ENCODE measurements at regions not wholly inside any gene's neighbourhood (a gene's known extent, or its start where the extent isn't known, plus 50 kb on each side); places are given as distances from the start of the nearest gene placed in this dataset.
A peak's percentile ranks its signal among the peaks of the same experiment; 100 is the strongest.
"Not testable (repeated sequence)": the region's sequence is repeated elsewhere in the genome, so short reads cannot be mapped to it uniquely, and the experiment has no call there.

DNA sequence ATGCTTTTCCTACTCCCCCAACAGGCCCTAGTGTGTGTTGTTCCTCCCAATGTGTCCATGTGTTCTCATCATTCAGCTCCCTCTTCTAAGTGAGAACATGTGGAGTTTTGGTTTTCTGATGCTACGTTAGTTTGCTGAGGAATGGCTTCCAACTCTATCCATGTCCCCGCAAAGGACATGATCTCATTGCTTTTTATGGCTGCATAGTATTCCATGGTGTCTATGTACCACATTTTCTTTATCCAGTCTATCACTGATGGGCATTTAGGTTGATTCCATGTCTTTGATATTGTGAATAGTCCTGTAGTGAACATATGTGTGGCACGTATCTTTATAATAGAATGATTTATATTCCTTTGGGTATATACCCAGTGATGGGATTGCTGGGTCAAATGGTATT, 72.5 kb upstream of the CCNY start:
- DNase-seq: not testable (repeated sequence)

DNA sequence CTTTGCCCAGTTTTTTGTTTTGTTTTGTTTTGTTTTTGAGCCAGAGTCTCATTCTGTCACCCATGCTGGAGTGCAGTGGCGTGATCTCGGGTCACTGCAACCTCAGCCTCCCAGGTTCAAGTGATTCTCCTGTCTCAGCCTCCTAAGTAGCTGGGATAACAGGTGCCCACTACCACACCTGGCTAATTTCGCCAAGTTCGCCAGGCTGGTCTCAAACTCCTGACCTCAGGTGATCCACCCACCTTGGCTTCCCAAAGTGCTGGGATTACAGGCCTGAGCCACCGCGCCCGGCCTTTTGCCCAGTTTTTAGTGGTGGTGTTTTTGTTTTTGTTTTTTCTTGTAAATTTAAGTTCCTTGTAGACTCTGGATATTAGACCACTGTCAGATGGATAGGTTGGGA, 71.7 kb upstream of the CCNY start:
- DNase-seq: not testable (repeated sequence)

DNA sequence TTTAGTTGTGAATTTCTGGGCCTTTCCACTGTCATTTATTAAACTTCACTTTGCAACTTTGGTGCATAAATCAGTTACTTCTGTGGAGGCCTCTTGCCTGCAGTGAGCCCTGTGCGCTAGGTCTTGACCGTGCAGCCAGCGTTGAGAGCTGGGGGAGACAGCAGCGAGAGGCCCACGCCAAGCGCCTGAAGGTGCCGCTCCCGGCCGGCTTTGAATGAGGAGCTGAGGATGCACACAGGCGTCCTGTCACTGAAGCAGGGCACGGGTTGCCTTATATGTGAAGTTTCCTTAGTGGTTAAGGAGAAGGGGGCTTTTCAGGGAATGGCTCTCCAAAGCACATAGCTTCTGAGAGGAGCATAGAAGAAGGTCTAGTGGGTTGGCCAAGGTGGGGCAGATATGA, 70.9 kb upstream of the CCNY start:
- no peak for DNase-seq

DNA sequence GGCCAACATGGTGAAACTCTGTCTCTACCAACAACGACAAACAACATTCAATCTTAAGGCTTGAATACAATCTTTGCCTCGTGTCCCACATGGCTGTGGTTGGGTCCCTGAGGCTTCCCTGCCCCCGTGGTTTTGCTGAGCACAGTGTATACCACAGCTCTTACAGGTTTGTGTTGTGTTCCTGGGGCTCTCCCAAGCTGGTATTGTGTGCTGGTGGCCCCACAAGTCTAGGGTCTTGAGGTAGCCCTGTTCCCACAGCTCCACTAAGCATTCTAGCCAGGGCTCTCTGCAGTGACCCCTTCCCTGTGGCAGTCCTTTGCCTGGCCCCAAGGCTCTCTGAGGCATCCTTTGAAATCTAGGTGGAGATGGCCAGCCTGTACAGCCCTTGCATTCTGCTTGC, 68.0 kb upstream of the CCNY start:
- DNase-seq: no peak

DNA sequence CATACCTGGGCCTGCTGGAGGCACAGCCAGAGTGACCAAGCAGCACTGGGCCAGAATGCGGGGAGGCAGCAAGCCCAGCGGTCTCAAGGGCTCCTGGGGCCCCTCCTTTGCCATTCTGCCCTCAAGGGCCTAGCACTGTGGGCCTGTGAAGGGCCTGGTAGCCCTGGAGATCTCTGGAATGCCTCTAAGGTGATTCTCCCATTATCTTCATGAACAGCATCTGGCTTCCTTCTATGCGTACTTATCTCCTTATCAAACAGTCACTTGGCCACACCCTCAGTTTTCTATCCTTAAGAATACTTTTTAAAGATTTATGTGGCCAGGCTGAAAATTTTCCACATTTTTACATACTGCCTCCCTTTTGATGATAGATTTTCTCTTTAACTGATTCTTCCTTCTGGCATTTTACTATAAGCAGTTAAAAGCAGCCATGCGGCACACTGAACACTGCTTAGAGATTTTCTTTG, 67.5 kb upstream of the CCNY start:
- DNase-seq: no peak

DNA sequence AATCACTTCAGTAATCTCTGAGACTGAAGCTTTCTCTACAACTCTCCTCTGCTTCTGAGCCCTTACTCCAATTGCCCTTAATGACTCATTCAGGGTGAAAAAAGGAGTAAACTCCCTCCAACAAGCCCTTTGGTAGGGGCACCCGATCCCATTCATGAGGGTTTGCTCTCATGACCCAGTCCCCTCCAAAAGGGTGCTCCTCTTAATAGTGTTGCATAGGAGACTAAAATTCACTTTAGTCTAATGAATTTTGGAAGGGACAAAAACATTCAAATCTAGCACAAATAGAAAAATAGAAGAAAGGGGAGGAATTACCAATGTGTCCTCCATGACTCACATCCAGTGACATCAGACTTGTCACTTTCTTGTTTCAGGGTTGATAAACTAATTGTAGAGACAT, 66.2 kb upstream of the CCNY start:
- no peak for DNase-seq

DNA sequence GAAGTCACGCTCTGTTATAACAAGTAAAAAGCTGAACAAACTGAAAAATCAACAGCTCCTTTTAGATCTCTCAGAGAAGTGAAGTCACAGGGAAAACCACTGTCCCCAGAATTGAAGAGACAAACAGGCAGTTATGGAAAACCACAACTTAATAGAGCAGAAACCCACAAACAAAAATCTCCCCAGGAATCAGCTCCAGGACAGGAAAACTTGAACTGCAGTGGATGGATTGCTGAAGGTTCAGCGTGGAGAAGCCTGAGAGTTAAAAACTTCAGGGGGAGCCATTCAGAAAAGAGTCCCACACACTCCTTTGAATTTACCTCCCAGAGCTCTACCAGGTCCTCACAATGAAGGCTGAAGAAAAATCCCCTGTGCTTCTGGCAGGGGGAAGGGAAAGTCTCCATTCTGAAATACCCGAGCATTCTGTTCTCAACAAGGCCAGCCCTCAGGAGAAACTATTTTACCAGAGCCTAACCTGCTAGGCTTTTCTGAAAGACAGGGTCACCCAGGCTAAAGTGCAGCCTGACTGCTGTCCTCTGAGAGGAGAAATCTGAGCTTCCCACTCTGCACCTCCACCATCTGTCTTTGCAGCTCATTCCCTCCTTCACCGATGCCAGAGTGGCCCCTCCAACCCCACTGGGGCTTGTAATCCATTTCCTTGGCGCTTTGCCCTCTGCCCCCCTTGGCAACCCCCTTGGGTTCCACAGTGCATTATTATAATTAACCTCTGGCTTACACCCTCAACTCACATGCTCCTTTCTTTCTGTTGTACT, 65.0 kb upstream of the CCNY start:
- no peak for DNase-seq

DNA sequence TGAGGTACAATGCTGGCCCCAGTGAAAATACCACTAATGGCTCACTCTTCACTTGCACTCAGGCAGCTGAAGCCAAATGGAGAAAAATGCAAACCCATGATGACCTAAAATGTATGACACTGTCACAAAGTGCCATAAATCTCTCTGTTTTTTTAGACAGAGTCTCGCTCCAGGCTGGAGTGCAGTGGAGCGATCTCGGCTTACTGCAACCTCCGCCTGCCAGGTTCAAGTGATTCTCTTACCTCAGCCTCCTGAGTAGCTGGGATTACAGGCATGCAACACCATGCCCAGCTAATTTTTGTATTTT, 64.5 kb upstream of the CCNY start:
- peak; percentile 79 for DNase-seq

DNA sequence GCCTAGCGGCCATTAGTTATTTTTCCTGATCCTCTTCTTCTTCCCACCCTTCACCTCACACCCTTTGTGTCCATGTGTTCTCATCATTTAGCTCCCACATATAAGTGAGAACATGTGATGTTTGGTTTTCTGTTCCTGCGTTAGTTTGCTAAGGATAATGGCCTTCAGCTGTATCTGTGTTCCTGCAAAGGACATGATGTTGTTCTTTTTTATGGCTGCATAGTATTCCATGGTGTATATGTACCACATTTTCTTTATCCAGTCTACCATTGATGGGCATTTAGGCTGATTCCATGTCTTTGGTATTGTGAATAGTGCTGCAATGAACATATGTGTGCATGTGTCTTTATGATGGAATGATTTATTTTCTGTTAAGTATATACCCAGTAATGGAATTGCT, 63.9 kb upstream of the CCNY start:
- DNase-seq: not testable (repeated sequence)

DNA sequence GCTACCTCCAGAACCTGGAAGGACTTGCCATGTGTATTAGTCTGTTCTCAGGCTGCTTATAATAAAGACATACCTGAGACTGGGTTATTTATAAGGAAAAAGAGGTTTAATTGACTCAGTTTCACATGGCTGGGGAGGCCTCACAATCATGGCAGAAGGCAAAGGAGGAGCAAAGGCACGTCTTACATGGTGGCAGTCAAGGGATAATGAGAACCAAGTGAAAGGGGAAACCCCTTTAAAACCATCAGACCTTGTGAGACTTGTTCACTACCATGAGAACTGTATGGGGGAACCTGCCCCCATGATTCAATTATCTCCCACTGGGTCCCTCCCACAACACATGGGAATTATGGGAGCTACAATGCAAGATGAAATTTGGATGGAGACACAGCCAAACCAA, 62.3 kb upstream of the CCNY start:
- DNase-seq: not testable (repeated sequence)

DNA sequence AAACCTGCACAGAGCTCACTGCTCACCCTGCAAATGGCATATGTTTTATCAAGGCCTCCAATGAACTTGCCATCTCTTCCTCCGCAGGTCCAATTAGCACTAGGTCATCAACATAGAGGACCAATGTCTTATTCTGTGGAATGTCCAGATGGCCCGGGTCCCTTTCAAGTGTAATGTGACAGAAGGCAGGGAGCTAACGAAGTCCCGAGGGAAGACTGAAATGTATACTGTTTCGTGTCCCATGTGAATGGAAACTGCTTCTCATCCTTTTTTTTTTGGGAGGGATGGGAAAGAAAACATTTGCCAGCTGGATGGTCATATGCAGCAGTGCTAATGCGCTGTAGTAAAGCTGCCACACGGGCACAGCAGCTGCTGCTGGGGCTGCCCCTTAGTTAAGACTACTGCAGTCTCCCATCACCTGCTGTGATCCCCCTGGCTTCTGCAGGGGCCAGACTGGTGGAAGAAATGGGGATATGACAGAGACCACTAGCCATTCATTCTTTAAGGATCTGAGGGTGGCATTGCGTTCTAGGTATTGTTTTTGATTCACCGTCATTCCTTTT, 61.7 kb upstream of the CCNY start:
- DNase-seq: no peak

DNA sequence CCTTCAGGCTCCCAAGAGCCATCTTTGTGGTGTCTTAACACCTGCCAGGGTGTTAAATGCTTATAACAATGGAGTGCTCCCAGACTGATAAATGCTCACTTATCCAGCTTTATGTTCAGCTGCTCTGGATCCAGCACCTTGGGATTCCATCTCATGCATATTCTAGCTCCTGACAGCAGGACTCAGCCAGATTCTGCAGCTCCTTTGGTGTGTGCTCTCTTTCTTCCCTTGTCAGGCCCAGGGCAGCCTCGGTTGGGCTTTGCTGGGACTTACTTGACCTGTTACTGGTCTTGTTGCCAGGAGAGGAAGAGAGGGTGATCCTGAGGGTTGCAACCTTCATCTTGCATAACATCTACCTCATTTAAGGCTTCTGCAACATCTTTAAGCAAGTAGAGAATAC, 59.4 kb upstream of the CCNY start:
- no peak for DNase-seq

DNA sequence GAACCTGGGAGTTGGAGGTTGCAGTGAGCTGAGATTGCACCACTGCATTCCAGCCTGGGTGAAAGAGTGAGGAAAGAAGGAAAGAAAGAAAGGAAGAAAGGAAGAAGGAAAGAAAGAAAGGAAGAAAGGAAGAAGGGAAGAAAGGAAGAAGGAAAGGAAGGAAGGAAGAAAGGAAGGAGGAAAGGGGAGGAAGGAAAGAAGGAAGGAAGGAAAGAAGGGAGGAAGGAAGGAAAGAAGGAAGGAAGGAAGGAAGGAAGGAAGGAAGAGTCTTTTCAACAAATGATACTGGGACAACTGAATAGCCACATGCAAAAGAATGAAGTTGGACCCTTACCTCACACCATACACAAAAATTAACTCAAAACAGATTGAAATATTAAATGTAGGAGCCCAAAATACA, 56.1 kb upstream of the CCNY start:
- DNase-seq: not testable (repeated sequence)
